Femur (tissue), 1 donor: ENCODE measurements at regions not wholly inside any gene's neighbourhood (a gene's known extent, or its start where the extent isn't known, plus 50 kb on each side); places are given as distances from the start of the nearest gene placed in this dataset.
A peak's percentile ranks its signal among the peaks of the same experiment; 100 is the strongest.

Experiments used
- DNase-seq: peaks from one replicate; pipeline ENCODE4 v3.0.0-alpha.2; 2017

- no peak for DNase-seq
These were observed 131.7 kb upstream of the CST7 start for GRCh38 chr20:24817351-24817750.

- no peak for DNase-seq
These were observed 131.0 kb upstream of the CST7 start for GRCh38 chr20:24818056-24818455.

DNA sequence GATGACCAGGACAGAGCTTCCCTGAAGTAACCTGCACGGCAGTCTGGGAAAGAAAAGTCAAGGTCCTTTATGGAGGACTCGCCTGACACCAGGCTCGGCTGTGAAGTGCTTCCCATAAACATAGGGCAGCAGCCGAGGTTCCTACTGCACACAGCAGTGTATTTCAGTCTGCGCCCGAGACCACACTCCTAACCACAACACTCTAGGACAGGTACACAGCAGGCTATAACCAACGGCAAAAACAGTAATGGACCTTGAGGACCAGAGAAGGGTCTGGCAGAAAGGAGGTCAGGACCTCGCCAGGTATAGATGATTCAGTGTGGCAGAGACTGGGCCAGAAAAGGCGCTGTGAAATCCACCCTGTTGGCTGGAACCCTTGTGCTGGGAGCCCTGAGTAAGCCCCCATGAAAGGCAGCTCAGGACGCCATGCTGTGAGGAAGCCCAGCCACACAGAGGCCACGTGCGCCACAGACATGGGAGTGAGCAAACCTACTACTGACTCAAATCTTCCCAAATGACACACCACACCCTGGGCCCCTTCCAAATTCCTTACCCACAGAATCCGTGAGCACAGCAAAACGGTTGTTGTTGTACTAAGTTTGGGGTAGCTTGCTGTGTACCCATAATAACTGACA, 129.6 kb upstream of the CST7 start:
- DNase-seq, result no peak

DNA sequence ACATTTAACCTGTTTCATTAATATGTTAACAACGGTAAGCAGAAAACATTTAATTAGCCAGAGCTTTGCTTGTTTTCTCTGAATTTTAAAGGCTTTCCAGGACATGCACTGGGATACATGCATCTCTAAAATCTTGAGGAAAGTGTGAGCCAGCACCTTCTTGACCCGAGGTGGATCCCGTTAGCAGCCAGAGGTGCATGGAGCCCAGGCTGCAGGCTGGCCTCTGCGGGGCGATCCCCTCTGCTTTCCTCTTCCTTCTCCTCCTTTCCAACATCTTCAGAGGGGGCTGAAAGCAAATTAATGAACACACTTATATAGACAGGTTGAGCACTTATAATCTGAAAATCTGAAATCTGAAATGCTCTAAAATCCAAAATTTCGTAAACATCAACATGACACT, 128.7 kb upstream of the CST7 start:
- no peak for DNase-seq

DNA sequence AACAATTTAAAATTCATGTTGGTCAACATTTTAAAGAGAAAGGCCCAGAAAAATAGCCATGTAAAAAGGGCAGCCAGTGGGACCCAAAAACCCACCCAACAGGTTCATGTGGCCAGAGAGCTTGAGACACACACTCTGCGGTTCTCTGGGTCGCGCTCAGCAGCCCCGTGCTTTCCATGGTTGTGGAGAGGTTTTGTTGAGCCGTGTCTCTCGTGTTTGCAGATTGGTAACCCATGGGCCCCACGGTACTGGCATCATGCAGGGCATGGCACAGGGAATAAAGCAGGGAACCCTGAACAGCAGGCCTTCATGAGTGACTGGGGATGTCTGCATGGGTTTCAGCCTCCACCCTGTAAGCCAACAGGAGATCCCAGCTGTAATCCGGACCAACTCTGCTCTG, 127.7 kb upstream of the CST7 start:
- no peak for DNase-seq

DNA sequence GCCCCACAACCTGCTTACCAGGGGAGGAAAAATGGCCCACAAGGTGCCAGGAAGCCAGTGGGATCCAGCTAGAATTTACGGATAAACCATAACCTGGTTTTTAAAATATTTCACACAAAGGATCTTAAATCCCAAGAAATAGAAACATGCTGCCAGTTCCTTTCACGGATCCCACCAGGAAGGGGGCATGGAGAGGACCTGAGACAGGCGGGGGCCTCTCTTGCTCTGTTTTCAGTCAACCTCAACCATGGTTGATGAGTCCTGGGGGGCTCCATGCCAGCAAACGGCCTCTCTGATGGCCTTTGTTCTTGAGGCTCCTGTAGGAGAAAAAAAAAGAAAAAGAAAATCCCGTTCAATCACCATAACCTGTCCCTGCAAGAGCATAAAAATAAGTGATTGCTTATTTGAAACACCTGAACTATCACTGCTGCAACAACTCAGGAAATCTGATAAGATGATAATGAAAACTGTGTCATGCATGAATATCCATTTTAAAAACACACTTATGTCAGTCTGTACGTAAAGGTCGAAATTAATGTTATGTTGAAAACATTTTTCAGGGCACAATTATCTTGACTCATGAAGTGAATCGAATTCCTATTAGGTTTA, 125.8 kb upstream of the CST7 start:
- peak; percentile 3 for DNase-seq

GRCh38 chr20:24823989-24824693, 124.9 kb upstream of the CST7 start:
- DNase-seq, result peak; percentile 4

DNA sequence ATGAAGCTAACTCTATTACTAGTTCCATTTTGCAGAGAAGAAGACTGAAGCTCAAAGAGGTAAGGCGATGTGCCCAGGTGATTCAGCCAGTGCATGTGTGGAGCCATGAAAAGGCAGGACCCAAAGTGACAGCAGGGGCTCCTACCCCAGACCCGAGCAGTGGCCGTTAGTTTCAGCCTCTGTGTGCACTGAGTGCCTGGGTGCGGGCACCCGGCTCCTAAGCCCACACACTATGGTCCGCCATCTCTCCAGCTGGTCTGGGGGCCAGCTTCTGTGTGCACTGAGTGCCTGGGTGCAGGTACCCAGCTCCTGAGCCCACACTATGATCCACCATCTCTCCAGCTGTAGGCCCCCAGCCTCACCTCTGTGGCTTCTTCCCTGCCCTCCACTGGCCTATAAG, 123.5 kb upstream of the CST7 start:
- DNase-seq, result no peak

DNA sequence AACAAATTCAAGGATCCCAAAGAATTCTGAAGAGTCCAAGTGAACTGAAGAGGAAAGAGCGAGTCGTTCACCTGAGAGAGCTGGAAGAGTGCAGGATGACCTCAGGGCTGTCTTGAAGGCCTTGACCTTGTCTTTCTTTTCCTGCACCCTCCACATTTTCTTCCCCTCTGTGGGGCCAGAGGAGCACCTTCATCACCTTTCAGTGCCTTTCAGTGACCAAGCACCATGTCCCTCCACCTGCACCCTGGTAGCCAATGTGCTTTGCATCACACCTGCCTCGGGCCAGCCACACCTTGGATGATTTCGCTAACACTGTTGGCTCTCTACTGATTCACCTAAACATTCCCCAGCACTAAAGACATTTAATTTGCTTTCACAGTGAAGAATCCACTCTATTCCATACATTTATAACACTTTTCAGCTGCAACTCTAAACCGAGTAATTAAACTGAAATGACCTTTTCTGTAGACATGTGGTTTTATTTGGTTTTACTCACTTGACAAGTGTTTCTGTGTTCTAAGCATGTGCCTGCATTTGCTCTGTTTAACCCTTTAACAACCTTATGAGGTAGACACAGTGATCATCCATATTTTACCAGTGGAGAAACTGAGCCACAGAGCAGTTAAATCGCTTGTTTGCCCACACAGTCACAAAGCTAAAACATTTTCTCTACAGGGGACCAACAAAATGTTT, 121.3 kb upstream of the CST7 start:
- no peak for DNase-seq

GRCh38 chr20:24828992-24829648, 119.9 kb upstream of the CST7 start:
- DNase-seq, result no peak

GRCh38 chr20:24829649-24830370, 119.3 kb upstream of the CST7 start:
- DNase-seq, result no peak

GRCh38 chr20:24830649-24831048, 118.4 kb upstream of the CST7 start:
- no peak for DNase-seq

GRCh38 chr20:24831232-24831631, 117.8 kb upstream of the CST7 start:
- DNase-seq, result no peak

DNA sequence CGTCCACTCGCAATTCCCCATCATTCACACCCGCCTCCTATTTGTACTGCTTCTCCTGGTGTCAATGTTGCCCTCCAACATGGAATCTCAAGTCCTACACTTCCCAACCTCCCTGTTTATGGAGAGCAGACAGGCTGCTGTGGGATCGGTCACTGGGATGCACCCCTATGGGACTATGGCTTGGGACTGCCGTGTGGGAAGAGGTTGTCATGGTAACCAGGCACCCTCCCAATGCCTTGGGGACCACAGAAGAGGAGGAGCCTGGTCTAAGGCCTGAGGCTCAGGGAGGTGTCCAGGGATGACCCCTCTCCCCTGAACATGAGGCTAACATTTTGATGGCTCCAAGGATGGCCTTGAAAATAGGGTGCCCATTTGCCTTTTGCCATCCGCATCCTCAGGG, 116.6 kb upstream of the CST7 start:
- no peak for DNase-seq

- DNase-seq, result no peak
These were observed 115.5 kb upstream of the CST7 start for GRCh38 chr20:24833592-24833991.

DNA sequence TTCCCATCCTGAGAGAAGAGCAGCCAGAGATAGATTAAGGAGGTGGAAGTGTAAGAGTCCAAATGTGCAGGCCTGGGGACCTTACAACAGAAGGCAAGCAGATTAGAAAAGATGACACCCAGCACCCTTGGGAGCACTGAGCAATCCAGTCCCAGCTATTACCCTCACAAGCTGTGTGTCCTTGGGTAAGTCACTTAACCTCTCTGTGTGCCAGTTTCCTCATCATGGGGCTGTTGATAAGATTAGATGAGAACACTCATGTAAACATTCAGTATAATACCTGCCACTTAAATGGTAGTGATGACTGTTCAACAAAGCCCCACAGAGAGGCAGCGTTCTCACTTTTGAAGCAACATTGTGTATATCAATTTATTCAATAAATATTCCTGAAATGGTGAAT, 114.8 kb upstream of the CST7 start:
- DNase-seq, result no peak

- no peak for DNase-seq
These were observed 113.9 kb upstream of the CST7 start for GRCh38 chr20:24835195-24835594.

GRCh38 chr20:24836041-24836533, 113.0 kb upstream of the CST7 start:
- DNase-seq, result no peak

DNA sequence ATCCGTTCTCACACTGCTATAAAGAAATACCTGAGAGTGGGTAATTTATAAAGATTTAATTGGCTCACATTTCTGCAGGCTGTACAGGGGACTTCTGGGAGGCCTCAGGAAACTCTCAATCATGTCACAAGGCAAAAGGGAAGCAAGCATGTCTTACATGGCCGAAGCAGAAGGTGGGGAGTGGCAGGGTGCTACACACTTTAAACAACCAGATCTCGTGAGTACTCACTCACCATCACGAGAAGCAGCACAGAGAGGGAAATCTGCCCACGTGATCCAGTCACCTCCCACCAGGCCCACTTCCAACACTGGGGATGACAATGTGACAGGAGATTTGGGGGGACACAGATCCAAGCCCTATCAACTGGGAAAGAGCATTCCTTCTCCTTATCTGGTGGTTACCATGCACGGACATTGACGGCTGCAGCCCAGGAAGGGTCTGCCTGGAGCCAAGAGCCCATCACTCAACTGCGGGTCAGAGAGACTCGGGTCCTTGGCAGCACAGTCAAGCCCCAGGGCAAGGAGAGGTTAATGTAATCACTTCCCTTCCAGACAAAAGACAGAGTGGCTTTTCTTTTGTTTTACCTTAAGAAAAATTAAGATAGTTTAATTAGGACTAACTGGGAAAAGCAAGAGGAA, 112.3 kb upstream of the CST7 start:
- no peak for DNase-seq

DNA sequence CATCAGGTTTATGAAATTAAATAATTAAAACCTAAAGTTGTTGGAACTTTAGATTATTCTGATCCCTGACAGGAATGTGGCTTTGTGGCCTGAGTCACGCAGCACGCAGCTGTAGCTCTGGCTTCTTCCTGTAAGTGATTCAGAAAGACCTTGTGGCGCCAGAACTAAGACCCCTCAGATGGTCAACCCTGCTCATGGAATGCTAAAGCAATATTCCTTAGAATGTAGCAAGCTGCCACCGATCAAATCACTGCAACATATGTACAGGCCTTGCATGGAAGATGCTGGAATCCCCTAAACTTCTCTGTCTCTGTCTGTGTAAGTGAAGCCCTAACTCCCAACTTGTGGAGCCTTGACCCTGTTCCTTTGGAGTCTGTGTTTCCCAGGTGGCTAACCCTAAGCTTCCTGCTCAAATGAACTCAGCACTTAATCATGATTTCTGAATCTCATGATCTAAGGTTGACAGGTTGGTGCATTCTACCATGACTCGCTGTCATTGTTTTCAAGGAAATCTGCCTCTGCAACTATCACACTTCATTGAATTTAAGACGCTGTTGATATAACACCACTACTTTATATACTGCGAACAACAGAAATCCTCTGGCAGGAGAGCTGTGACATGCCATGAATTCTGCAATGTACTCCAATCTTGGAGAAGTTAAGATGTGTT, 111.2 kb upstream of the CST7 start:
- no peak for DNase-seq
